ENCODE measurements at regions not wholly inside any gene's neighbourhood (a gene's known extent, or its start where the extent isn't known, plus 50 kb on each side); places are given as distances from the start of the nearest gene placed in this dataset.
"Not testable (repeated sequence)": the region's sequence is repeated elsewhere in the genome, so short reads cannot be mapped to it uniquely, and the experiment has no call there.

- H3K9me3 Mint-ChIP-seq (ENCODE audit: low read depth), result peaks cover 8% of the 10 kb centered on the region
- no peak overlapping the region for H3K27ac Mint-ChIP-seq (ENCODE audit: unreplicated experiment)
- H3K4me1 Mint-ChIP-seq (ENCODE audit: low read depth), result no peaks in the 10 kb centered on the region
- TF ChIP-seq CTCF (IDR thresholded peaks at IDR 0.05), result peak; percentile 31
- peaks cover 5% of the 10 kb centered on the region for H3K27me3 Mint-ChIP-seq (ENCODE audit: low read depth)
- H3K36me3 Mint-ChIP-seq (ENCODE audit: low read depth), result no peaks in the 10 kb centered on the region
- no peak overlapping the region for H3K4me3 Mint-ChIP-seq (ENCODE audit: unreplicated experiment)
- DNase-seq (ENCODE audit: low spot score), result no peak
Observed at GRCh38 chr5:119966028-119966427, 336.7 kb downstream of the FAM170A start.

GRCh38 chr5:119968690-119969089, 339.3 kb downstream of the FAM170A start:
- no peak overlapping the region for H3K4me3 Mint-ChIP-seq (ENCODE audit: unreplicated experiment)
- no peak overlapping the region for H3K27ac Mint-ChIP-seq (ENCODE audit: unreplicated experiment)
- no peaks in the 10 kb centered on the region for H3K36me3 Mint-ChIP-seq (ENCODE audit: low read depth)
- peaks cover 3% of the 10 kb centered on the region for H3K27me3 Mint-ChIP-seq (ENCODE audit: low read depth)
- peaks cover 5% of the 10 kb centered on the region for H3K9me3 Mint-ChIP-seq (ENCODE audit: low read depth)
- no peak for DNase-seq (ENCODE audit: low spot score)
- TF ChIP-seq CTCF (IDR thresholded peaks at IDR 0.05), result no peak
- no peaks in the 10 kb centered on the region for H3K4me1 Mint-ChIP-seq (ENCODE audit: low read depth)

- H3K27me3 Mint-ChIP-seq (ENCODE audit: low read depth); H3K4me1 Mint-ChIP-seq (ENCODE audit: low read depth); H3K36me3 Mint-ChIP-seq (ENCODE audit: low read depth); H3K4me3 Mint-ChIP-seq (ENCODE audit: unreplicated experiment); H3K27ac Mint-ChIP-seq (ENCODE audit: unreplicated experiment); DNase-seq (ENCODE audit: low spot score): not testable (repeated sequence)
- peaks cover 23% of the 10 kb centered on the region for H3K9me3 Mint-ChIP-seq (ENCODE audit: low read depth)
Observed at GRCh38 chr5:119987077-119987476, 357.7 kb downstream of the FAM170A start.

- H3K4me3 Mint-ChIP-seq (ENCODE audit: unreplicated experiment), result no peak overlapping the region
- no peak for DNase-seq (ENCODE audit: low spot score)
- H3K27ac Mint-ChIP-seq (ENCODE audit: unreplicated experiment), result no peak overlapping the region
- peaks cover 2% of the 10 kb centered on the region for H3K27me3 Mint-ChIP-seq (ENCODE audit: low read depth)
- no peak for TF ChIP-seq CTCF (IDR thresholded peaks at IDR 0.05)
- peaks cover 15% of the 10 kb centered on the region for H3K9me3 Mint-ChIP-seq (ENCODE audit: low read depth)
- no peaks in the 10 kb centered on the region for H3K36me3 Mint-ChIP-seq (ENCODE audit: low read depth)
- H3K4me1 Mint-ChIP-seq (ENCODE audit: low read depth), result no peaks in the 10 kb centered on the region
Observed at GRCh38 chr5:119991625-119992024, 362.3 kb downstream of the FAM170A start.

- Mint-ChIP-seq H3K4me1 (ENCODE audit: low read depth) (peaks cover under 1% of the 10 kb centered on the region), H3K36me3 (ENCODE audit: low read depth) (no peaks in the 10 kb centered on the region), H3K27ac (ENCODE audit: unreplicated experiment) (no peak overlapping the region), H3K27me3 (ENCODE audit: low read depth) (peaks cover 10% of the 10 kb centered on the region), H3K4me3 (ENCODE audit: unreplicated experiment) (no peak overlapping the region), H3K9me3 (ENCODE audit: low read depth) (no peaks in the 10 kb centered on the region)
- DNase-seq (ENCODE audit: low spot score), result no peak
- no peak for TF ChIP-seq CTCF (IDR thresholded peaks at IDR 0.05)
Observed at GRCh38 chr5:119996128-119996527, 366.8 kb downstream of the FAM170A start.

- Mint-ChIP-seq H3K4me1 (ENCODE audit: low read depth) (no peaks in the 10 kb centered on the region), H3K27me3 (ENCODE audit: low read depth) (peaks cover 22% of the 10 kb centered on the region), H3K9me3 (ENCODE audit: low read depth) (no peaks in the 10 kb centered on the region), H3K27ac (ENCODE audit: unreplicated experiment) (no peak overlapping the region), H3K4me3 (ENCODE audit: unreplicated experiment) (no peak overlapping the region), H3K36me3 (ENCODE audit: low read depth) (no peaks in the 10 kb centered on the region)
- no peak for TF ChIP-seq CTCF (IDR thresholded peaks at IDR 0.05)
- no peak for DNase-seq (ENCODE audit: low spot score)
Observed at GRCh38 chr5:120007598-120007997, 378.2 kb downstream of the FAM170A start.

All from chondrocyte (in vitro differentiated cells).